ENCODE measurements at regions not wholly inside any gene's neighbourhood (a gene's known extent, or its start where the extent isn't known, plus 50 kb on each side); places are given as distances from the start of the nearest gene placed in this dataset.

- no peak for DNase-seq
Observed at GRCh38 chr14:53541411-53541810, 388.3 kb upstream of the DDHD1 start.

GRCh38 chr14:53539489-53540126 is 386.5 kb upstream of the DDHD1 start:
- peak; percentile 39 to 43 for DNase-seq

GRCh38 chr14:53538316-53538881 is 385.3 kb upstream of the DDHD1 start:
- DNase-seq: no peak

- no peak for DNase-seq
Observed at GRCh38 chr14:53537422-53538315, 384.5 kb upstream of the DDHD1 start.

DNA sequence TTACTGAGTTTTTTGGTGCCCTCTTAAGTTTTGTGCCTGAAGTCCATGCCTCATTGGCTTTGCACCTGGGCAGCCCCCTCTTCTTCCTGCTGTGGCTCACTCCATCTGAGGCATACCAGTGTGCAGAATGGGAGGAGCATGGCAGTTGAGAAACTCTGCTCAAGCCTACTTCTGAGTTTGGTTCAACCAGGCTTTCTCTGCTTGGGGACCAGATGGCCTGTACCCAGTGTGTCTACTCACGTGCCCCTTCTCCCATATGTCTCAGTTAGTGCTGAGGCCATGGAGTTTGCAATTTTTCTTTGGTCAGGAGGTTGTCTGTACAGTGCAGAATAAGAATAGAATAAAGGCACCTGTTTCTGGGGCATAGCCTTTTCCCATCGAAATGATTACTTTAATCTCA is 383.3 kb upstream of the DDHD1 start:
- no peak for DNase-seq

GRCh38 chr14:53534841-53535240 is 381.7 kb upstream of the DDHD1 start:
- DNase-seq: no peak

- no peak for DNase-seq
Observed at GRCh38 chr14:53533384-53533970, 380.4 kb upstream of the DDHD1 start.

DNA sequence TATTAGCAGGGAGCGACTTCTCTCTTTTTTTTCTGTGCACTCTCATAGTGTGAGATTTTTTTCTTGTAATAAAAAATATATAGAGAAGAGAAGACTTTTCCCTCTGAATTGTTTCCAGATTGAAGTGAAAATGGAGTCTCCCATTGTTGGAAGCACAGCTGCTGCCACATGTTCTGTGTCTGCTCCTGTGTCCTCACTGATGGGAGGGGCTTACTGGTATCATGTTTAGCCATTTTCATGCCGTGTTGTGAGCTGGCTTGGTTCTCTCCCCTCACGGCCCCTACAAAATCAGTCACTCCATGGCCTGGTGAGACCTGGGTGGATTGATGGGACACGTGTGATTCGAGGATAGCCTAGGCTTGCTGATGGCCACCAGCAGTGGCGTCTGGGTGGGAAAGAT is 379.7 kb upstream of the DDHD1 start:
- no peak for DNase-seq

GRCh38 chr14:53531730-53532129 is 378.6 kb upstream of the DDHD1 start:
- no peak for DNase-seq

DNA sequence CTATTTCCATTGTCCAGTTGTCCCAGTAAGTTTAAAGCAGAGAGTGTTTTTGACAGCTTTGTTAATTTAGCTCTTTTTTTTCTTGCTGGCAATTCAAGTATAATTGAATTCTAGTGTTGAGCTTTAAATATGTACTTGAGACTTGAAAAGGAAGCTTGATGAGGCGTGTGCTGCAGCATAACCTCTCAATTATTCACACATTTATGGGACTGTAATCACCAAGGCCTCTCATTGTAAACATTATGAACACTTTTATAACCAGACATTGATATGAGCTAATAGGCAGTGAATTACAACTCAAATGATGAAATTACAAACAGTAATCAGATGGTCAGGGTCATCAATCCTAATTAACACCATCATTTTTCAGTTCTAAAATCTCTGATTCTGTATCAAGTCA is 378.0 kb upstream of the DDHD1 start:
- DNase-seq: no peak

DNA sequence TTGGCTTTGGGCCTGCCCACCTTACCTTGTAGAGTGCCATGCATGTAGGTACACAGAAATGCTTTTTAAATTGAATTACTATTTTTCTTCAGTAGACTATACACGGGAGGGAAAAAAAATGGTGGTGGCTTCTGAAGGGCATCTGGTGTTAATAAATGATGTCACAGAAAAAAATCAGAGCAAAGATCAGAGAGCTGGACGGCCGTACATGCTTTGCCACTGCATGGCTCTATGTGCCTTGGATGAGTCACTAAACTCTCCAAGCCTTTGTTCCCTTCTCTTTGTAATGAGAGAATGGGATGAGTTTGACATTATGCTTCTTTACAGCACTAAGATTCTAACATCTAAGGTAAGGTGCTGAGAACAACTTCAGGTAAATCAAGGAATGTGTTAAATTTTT is 376.4 kb upstream of the DDHD1 start:
- no peak for DNase-seq

- no peak for DNase-seq
Observed at GRCh38 chr14:53528185-53528671, 375.1 kb upstream of the DDHD1 start.

- no peak for DNase-seq
Observed at GRCh38 chr14:53526200-53526599, 373.1 kb upstream of the DDHD1 start.

DNA sequence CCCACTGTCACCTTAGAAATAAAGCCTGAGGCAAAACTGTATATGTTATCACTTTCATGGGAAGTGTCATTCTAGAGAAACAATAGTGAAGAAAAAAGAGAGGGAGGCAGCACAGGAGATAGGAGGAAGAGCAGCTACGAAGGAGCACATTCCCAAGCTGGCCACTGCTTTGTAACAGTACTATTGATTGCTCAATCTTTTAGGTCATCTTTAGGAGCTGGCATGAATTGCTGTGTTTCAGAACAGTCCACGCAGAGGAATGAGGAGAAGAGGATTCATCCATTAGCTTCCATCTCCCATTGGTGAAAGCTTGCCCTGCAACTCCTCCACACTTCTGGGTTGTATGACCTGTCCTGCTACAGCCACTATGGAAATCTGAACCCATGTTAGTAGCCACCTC is 372.5 kb upstream of the DDHD1 start:
- DNase-seq: no peak

- DNase-seq: no peak
Observed at GRCh38 chr14:53524391-53524790, 371.3 kb upstream of the DDHD1 start.

DNA sequence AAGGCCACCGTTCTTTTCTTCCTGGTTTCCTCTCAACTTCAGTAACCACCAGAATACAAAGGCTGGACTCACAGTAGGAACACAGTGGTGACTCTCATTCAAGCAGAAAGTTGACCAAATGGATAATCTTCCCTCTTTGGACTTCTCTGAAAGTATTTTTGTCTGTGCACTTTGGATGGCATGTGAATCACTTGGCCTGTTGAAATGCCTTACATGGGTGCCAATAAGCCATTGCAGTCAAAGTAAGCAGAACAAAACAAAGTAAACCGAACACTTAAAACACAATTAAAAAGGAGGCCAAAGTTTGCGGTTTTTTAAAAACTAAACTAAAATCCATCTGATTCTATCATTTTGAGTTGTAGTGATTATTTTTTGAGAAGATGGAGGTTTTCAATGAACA is 370.1 kb upstream of the DDHD1 start:
- no peak for DNase-seq

DNA sequence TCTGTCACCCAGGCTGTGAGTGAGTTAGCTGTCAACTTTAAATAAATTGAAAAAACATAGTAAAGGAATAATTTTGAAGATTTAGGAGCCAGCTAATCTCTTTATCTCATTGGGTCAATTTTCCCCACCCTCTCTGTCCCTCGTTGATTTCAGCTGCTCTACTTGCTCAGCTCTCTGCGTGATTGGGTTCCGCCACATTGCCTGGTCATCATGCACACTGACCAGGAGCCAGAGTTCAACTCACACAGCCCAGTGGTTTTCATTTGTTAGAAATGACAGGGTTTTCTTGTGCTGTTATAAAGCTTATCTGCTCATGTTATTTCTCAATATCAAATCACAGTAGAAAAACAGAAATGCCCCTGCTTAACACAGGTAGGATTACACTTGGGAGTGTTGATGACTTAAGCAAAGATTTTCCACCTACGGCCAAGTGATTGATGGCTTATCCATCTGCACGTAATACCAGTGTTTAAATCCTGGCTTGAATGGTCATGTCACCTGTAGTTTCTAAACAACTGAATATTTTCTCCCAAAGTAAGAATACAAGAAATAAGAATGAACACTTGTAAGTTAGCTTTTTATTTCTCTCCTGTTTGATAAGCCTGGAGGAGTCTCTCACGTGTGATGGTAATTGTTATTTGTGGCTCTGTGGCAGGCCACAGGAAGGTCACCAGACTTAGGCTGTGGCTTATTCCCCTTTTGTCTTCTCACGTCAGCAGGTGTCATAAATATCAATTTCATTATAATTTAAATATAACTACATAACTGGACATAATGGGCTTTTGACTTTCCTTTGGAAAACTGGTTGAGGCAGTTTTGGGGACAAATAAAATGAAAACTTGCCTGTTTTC is 367.2 kb upstream of the DDHD1 start:
- no peak for DNase-seq

DNA sequence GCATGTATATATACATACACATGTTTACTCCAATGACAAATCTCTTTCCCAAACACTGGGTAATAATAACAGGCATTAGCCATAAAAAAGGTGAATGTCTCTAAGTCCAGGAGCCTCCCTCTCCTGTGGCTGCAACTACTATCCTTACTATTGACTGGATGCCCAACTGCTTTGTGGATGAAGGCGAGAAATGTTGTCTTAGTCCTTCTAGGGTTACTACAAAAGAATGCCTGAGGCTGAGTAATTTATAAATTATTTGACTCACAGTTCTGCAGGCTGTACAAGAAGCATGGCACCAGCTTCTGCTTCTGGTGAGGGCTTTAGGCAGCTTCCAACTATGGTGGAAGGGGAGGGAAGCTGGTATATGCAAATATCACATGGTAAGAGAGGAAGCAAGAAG is 366.0 kb upstream of the DDHD1 start:
- no peak for DNase-seq

DNA sequence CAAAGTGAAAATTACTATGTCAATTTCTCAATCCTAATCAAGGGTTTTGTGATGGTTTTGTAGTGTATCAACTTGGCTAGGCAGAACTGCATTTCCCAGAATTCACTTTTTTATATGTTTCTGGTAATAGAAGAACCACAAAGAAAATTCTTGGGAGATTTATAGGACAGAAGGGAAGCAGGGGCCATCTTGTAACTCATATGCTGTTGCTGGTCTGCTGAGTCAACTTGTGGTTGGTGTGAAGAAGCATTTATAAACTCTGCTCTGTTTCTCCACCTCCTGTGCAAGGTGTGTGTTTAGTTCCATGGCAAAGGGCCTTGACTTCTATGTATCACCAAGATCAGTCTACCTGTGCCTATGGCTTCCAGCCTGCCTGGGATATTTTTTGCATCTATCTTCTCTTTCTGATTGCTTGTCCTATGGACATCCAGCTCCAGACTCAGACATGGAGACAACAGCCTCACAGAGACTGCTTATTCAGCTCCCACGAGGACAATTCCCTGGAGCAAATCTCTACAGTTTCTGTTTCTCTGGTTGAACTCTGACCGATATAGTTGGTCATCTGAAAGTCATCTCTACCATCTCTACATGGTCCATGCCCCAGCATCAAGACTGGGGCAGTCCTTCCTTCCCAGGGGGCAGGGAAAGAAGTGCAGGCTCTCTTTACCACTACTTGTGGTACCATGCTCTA is 364.3 kb upstream of the DDHD1 start:
- DNase-seq: no peak

GRCh38 chr14:53516261-53516774 is 363.2 kb upstream of the DDHD1 start:
- DNase-seq: no peak

DNA sequence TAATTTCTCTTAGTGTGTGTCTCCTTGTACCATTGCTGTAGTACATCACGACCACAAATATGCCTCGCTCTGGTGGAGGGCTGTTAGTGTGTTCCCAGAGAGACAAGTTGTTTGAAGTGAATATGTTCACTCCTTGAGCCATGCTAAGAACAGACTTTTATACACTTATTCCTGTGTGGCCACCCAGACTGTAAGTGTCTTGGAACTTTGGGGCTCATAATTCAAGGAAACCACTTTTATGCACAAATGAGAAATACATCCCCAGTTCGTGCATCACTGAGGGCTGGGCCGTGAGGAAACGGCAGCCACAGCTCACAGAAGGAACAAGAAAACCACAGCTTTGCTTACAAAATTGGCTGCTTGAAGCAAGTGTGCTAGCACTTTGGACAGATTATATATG is 362.2 kb upstream of the DDHD1 start:
- DNase-seq: no peak

- no peak for DNase-seq
Observed at GRCh38 chr14:53514197-53514596, 361.1 kb upstream of the DDHD1 start.
